GM12875 (cell line): ENCODE measurements at regions not wholly inside any gene's neighbourhood (a gene's known extent, or its start where the extent isn't known, plus 50 kb on each side); places are given as distances from the start of the nearest gene placed in this dataset.
"Not testable (repeated sequence)": the region's sequence is repeated elsewhere in the genome, so short reads cannot be mapped to it uniquely, and the experiment has no call there.

Source experiments
- H3K4me3 ChIP-seq: one replicate; pipeline ENCODE4 v1.5.1; 2011; ENCODE audit warnings: low read depth, low read length, control low read depth
- TF ChIP-seq, protein P1 (sequence below): IDR thresholded peaks from 2 replicates; pipeline ENCODE4 v1.5.1; 2011; ENCODE audit warnings: low read depth, mild to moderate bottlenecking, control low read depth, inconsistent platforms, low read length, moderate library complexity, borderline replicate concordance; ENCODE audit not compliant: insufficient read depth

DNA sequence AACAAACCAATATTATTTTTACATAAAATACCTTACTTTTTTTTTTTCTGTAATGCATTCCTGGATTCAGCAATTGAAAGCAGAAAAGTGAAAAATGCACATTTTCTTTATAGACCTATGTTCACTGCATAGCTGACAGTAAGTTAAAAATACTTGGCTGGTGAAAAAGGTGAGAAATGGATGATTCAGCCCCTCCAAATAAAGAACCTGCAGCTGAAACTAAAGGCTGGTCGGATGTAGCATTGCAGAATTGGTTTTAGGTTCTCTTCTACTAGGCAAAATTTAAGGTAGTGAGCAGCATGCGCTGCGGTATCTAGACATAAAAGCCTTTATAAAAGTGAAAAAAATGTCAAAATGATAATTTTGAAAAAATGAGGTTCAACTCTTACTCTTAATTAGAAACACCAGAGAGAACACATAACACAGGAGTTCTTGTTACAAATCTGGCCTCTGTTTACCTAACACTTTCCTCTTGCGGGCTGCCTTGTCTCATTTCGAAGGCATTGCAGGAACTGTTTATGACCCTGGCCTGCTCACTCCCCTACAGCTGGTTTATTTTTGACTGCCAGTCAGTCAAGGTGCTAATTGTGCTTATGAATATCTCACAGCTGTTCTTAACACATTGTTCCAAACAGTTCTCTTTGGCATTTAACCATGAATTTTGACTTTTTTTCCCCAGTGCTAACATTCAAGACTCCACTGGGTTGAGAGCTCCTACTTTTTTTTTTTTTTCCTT lies 455.4 kb upstream of the TBL1XR1 start:
- TF ChIP-seq, protein P1, sequence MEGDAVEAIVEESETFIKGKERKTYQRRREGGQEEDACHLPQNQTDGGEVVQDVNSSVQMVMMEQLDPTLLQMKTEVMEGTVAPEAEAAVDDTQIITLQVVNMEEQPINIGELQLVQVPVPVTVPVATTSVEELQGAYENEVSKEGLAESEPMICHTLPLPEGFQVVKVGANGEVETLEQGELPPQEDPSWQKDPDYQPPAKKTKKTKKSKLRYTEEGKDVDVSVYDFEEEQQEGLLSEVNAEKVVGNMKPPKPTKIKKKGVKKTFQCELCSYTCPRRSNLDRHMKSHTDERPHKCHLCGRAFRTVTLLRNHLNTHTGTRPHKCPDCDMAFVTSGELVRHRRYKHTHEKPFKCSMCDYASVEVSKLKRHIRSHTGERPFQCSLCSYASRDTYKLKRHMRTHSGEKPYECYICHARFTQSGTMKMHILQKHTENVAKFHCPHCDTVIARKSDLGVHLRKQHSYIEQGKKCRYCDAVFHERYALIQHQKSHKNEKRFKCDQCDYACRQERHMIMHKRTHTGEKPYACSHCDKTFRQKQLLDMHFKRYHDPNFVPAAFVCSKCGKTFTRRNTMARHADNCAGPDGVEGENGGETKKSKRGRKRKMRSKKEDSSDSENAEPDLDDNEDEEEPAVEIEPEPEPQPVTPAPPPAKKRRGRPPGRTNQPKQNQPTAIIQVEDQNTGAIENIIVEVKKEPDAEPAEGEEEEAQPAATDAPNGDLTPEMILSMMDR, result no peak
- no peak overlapping the region for H3K4me3 ChIP-seq

DNA sequence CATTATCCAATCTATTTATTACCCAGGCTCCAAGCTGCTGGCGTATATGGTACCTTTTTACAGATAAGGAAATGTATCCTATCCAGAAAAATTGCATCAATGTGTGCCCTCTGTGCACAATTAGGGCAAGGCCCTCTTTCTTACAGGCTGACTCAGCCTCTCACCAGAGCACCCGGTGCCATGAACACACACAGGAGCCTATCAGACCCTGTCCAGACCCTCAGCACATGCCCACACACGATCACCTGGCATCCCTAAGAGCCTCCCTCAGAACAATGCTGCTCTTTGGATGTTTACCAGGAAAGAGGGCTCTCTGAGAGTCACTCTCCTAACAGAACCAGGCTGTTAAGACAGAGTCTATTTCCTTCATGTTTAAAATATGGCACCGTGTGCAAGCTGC lies 460.0 kb upstream of the TBL1XR1 start:
- no peak overlapping the region for H3K4me3 ChIP-seq
- TF ChIP-seq, protein P1, result no peak

DNA sequence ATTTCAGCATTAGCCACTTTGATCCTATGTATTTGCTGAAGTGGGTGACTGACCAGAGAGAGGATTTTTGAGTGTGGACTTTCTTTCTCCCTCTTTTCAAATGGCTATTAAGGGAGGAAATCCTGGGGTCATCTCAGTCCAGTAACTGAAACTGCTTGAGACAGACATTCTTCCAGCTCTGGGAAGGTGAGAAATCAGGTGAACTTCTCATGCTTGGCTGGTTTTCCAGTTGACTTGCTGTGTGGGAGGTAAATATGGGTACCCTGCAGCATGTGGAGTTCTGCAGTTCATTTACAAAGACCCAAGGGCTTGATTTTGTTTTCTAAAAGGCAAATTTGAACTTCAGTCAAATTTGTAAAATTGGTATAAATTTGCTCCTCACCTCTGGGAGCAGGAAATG lies 461.1 kb upstream of the TBL1XR1 start:
- no peak overlapping the region for H3K4me3 ChIP-seq
- TF ChIP-seq, protein P1, result no peak

DNA sequence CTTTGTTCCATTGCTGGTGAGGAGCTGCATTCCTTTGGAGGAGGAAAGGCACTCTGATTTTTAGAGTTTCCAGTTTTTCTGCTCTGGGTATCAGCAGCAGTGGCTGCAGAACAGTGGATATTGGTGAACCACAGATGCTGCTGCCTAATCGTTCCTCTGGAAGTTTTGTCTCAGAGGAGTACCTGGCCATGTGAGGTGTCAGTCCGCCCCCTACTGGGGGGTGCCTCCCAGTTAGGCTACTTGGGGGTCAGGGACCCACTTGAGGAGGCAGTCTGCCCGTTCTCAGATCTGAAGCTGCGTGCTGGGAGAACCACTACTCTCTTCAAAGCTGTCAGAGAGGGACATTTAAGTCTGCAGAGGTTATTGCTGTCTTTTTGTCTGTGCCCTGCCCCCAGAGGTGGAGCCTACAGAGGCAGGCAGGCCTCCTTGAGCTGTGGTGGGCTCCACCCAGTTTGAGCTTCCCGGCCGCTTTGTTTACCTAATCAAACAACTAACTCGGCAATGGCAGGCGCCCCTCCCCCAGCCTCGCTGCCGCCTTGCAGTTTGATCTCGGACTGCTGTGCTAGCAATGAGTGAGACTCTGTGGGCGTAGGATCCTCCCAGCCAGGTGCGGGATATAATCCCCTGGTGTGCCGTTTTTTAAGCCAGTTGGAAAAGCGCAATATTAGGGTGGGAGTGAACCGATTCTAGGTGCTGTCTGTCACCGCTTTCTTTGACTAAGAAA lies 467.3 kb upstream of the TBL1XR1 start:
- H3K4me3 ChIP-seq, result not testable (repeated sequence)

DNA sequence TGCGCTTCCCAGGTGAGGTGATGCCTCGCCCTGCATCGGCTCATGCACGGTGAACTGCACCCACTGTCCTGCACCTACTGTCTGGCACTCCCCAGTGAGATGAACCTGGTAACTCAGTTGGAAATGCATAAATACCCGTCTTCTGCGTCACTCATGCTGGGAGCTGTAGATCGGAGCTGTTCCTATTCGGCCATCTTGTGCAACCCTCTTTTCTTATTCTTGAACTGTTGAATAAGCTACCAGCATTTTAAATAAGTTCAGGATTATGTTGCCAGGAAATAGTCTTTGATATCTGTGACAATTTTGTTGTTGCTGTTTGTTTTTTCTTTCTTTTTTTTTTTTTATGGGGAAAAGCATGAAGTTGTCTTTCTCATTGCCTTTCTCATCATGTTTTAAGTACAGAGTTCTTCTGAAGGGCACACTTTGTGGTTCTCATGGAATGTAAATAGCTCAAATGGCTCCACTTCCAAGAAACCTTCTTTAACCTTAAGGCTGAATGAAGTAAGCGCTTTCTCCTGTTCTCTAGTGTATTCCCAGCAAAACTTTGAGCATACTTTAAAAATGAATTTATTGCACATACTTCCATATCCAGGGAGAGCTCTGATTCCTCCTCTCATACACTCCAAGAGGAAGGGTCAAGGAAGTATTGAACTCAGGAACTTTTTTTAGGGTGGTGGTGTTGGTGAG lies 468.0 kb upstream of the TBL1XR1 start:
- TF ChIP-seq, protein P1, result no peak
- H3K4me3 ChIP-seq, result no peak overlapping the region

DNA sequence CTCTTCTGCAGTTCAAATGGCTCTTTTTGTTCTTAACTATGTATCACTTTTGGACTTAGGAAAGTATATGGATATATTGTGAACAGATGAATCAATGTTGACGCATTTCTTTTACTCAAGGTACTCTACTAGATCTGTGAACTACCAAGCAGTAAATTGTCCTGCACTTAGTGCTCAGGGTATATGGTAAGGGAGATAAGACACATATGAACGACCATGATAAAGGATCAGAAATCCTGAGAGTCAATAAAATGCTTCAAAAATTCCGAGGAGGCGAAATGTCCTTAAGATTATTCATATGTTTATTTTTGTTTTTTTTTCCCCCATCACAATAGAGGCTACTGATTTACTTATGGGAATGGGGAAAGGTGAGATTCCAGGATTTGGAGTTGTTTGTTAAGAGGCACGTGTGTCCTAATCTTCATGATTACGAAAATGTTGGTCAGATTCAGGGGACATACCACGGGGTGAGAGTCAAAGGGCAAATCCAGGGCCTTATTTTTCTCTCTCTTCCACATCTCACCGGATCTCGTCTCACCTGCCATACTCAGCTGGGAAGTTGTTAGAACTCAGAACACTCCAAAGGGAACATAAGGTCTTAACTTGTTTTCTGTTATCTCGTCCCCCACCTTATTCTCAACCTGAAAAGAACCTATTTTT lies 475.1 kb upstream of the TBL1XR1 start:
- H3K4me3 ChIP-seq, result no peak overlapping the region
- TF ChIP-seq, protein P1, result no peak
